Activated naive CD8-positive, alpha-beta T cell treated with anti-CD3 and anti-CD28 coated beads, Interleukin-2, amount 50 U/mL, for 24 hours (primary cell): ENCODE measurements at regions not wholly inside any gene's neighbourhood (a gene's known extent, or its start where the extent isn't known, plus 50 kb on each side); places are given as distances from the start of the nearest gene placed in this dataset.
A peak's percentile ranks its signal among the peaks of the same experiment; 100 is the strongest.
"Not testable (repeated sequence)": the region's sequence is repeated elsewhere in the genome, so short reads cannot be mapped to it uniquely, and the experiment has no call there.

Experiments
- ATAC-seq: fragments of 150-1000 bp; cut with Tn5 transposase; one replicate; pipeline ENCODE4 v1.10.0; 2021
- DNase-seq: peaks from one replicate; pipeline ENCODE4 v3.0.0; 2021
- H3K27ac Mint-ChIP-seq: one replicate; pipeline ENCODE4 v1.8.0; 2021; ENCODE audit warnings: mild to moderate bottlenecking, mixed read lengths
- H3K27me3 Mint-ChIP-seq: one replicate; pipeline ENCODE4 v1.8.0; 2021; ENCODE audit warnings: mixed read lengths
- H3K36me3 Mint-ChIP-seq: one replicate; pipeline ENCODE4 v1.8.0; 2021; ENCODE audit warnings: low read depth, mixed read lengths
- H3K4me1 Mint-ChIP-seq: one replicate; pipeline ENCODE4 v1.8.0; 2021; ENCODE audit warnings: mixed read lengths
- H3K4me3 Mint-ChIP-seq: one replicate; pipeline ENCODE4 v1.8.0; 2021; ENCODE audit warnings: mild to moderate bottlenecking, moderate library complexity, mixed read lengths
- H3K9me3 Mint-ChIP-seq: one replicate; pipeline ENCODE4 v1.8.0; 2021; ENCODE audit warnings: mixed read lengths

DNA sequence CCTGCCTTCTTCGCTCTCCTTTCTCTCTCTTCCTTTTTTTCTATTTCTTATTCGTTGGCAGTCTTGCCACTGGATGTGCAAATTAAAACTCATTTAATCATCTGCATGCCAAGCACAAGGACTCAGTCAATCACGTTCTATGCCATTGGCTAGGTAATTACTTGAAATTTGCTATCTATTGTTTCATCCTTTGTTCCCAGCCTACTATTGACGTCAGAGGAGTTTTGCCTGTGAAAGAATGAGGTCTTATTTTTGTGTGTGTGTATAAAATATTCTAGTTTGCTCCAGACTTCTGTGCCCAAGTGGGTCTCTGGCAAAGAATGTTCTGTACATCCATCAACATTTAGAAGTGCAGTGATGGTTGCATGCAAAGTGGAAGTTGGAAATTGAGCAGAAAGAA is 132.3 kb upstream of the DOK5 start:
- Mint-ChIP-seq H3K36me3 (peaks cover 1% of the 10 kb centered on the region), H3K27ac (no peak overlapping the region), H3K4me1 (peaks cover 7% of the 10 kb centered on the region), H3K4me3 (no peak overlapping the region), H3K9me3 (no peaks in the 10 kb centered on the region), H3K27me3 (peaks cover 2% of the 10 kb centered on the region)
- DNase-seq (no peak), ATAC-seq (no peak)

DNA sequence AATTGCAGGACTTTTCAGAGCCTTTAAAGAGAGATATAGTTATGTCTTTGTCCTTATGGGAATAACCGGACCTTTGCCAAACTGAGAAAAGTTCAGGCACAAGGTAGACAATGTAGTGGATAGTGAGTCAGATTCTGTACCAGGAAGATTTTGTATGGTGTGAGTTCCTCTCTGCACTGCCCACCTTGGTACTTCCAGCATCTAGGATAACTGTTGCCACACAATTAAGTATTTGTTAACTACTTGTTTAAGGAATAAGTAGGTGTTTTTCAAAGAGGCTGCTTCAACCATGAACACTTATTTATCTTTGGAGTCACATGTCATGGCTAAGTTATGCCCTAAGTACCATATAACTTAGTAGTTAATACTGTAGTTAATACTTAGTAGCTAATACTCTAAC is 131.8 kb upstream of the DOK5 start:
- peaks cover 3% of the 10 kb centered on the region for H3K27me3 Mint-ChIP-seq
- H3K9me3 Mint-ChIP-seq = peaks cover 1% of the 10 kb centered on the region
- H3K4me3 Mint-ChIP-seq = no peak overlapping the region
- ATAC-seq = no peak
- peaks cover 7% of the 10 kb centered on the region for H3K4me1 Mint-ChIP-seq
- DNase-seq = no peak
- H3K36me3 Mint-ChIP-seq = peaks cover 1% of the 10 kb centered on the region
- no peak overlapping the region for H3K27ac Mint-ChIP-seq

DNA sequence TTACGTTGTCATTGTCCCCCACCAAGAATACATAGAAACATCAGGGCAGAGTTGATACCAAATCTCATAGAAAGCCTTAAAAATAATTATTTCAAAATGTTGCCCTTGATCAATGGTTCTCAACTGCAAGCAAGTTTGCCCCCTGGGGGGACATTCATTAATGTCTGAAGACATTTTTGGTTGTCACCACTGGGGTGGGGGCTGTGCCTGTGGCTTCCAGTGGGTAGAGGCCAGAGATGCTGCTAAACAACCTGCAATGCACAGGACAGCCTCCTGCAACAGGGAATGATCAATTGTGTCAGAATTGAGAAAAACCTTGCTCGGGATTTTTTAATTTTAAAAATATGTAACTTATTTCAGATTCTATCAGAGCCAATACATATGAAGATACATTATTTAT is 130.6 kb upstream of the DOK5 start:
- H3K4me1 Mint-ChIP-seq = peaks cover 7% of the 10 kb centered on the region
- ATAC-seq (no peak), DNase-seq (no peak)
- no peak overlapping the region for H3K4me3 Mint-ChIP-seq
- peaks cover 7% of the 10 kb centered on the region for H3K27me3 Mint-ChIP-seq
- peaks cover 4% of the 10 kb centered on the region for H3K9me3 Mint-ChIP-seq
- no peaks in the 10 kb centered on the region for H3K36me3 Mint-ChIP-seq
- no peak overlapping the region for H3K27ac Mint-ChIP-seq

DNA sequence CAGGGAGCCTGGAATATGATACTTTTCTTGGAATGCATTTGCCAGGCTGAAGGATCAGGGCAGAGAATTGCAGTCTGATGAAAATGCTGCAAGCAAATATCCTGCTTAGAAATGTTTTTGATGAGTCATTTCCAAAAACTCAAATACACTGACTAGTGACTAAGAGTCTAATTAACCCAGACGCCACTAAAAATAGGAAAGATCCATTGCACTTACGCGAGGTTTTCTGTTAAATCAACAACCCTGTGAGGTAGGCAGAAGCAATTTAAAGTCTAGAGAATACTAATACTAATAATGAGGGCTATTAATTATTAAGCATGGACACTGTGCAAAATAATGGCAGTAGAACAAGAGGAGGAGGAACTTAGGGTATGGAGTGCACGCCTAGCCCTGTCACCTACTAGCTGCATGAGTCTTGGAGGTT is 130.1 kb upstream of the DOK5 start:
- H3K36me3 Mint-ChIP-seq = no peaks in the 10 kb centered on the region
- no peak for DNase-seq
- peaks cover 9% of the 10 kb centered on the region for H3K4me1 Mint-ChIP-seq
- H3K27me3 Mint-ChIP-seq = peaks cover 7% of the 10 kb centered on the region
- H3K4me3 Mint-ChIP-seq = no peak overlapping the region
- ATAC-seq = no peak
- no peak overlapping the region for H3K27ac Mint-ChIP-seq
- peaks cover 4% of the 10 kb centered on the region for H3K9me3 Mint-ChIP-seq

DNA sequence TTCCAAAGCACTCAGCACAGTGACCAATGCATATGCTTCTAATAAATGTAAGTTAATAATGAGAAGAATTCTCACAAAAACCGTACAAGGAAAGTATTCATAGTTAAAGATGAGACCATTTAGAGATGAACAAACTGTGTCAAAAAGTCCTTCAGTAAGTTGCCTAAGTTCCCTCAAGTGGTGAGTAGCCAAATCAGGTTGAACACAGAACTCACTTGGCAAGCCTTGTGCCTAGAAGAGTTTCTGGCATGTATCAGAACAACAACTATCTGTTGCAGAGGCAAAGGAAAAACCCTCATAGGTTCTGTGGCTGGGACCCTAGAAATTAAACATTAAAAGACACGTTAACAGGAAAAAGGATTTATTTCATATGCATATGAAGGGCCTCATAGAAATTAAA is 129.6 kb upstream of the DOK5 start:
- DNase-seq (no peak), ATAC-seq (no peak)
- H3K4me3 Mint-ChIP-seq = no peak overlapping the region
- peaks cover 8% of the 10 kb centered on the region for H3K9me3 Mint-ChIP-seq
- H3K27ac Mint-ChIP-seq = no peak overlapping the region
- no peaks in the 10 kb centered on the region for H3K36me3 Mint-ChIP-seq
- H3K27me3 Mint-ChIP-seq = peaks cover 11% of the 10 kb centered on the region
- peaks cover 13% of the 10 kb centered on the region for H3K4me1 Mint-ChIP-seq

DNA sequence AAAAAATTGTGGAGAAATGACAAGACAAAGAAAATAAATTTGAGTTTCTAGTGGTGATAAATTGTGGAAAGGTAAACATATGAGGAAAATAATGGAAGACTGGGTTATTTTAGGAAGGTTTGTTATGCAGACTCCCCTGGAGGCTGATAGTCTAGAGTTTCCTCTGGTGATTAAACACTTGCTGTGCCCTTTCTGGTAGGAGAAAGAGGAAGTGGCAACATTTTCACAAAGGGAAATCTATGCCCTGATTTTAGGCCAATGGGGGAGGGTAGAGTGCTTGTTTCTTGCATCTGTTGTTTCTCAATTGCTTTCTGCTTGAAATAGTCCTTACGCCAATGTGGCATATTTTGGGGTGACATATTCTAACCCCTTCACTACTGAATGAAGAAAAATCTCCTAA is 129.1 kb upstream of the DOK5 start:
- Mint-ChIP-seq H3K4me3 (no peak overlapping the region), H3K9me3 (peaks cover 8% of the 10 kb centered on the region), H3K27me3 (peaks cover 11% of the 10 kb centered on the region), H3K27ac (no peak overlapping the region), H3K36me3 (no peaks in the 10 kb centered on the region), H3K4me1 (peaks cover 15% of the 10 kb centered on the region)
- ATAC-seq (no peak), DNase-seq (no peak)

DNA sequence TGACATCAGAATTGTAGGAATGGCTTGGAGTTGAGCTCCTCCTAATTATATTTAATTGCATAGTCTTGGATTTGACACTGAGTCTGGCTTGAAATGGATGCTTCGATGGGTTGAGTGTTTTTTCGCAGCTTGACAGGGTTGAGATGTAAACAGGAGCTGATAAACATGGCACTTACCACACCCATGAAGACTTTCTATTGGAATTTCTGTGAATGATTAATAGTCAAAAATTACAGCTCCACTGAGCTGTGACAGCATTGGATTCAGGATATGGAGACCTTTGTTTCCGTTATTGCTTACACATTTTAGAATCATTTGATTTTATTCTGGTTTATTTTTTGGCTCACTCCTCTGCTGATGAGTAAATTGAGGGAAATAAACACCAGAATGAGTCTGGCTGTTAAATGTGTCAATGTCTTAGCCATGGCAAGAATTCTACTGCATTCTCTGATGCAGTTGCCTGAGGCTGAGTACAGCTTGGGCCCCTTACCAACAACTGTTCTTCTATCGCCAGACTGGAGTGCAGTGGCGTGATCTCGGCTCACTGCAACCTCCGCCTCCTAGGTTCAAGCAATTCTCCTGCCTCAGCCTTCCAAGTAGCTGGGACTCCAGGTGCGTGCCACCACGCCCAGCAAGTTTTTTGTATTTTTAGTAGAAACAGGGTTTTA is 128.1 kb upstream of the DOK5 start:
- H3K36me3 Mint-ChIP-seq = no peaks in the 10 kb centered on the region

DNA sequence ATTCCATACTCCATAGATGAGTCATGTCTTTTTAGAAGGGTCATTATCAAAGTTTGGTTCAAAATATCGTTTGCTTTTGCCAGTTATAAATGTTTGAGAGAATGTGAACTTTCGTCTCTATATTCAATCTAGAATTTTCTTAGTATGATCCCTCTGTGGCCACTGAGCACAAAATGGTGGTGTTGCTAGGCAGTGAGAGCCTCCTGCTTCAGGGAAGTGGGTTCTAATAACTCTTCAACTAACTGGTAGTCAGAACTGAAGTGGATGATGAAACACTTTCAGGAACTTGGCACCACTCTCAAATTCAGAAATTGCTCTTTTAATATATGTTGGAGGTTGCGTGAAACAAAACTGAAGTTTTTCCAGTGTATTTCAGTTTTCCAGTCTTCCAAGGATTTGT is 125.0 kb upstream of the DOK5 start:
- DNase-seq (no peak), ATAC-seq (no peak)
- Mint-ChIP-seq H3K36me3 (no peaks in the 10 kb centered on the region), H3K4me1 (peaks cover 36% of the 10 kb centered on the region), H3K9me3 (peaks cover 8% of the 10 kb centered on the region), H3K27ac (peak overlapping the region; percentile 76), H3K27me3 (peaks cover 17% of the 10 kb centered on the region), H3K4me3 (no peak overlapping the region)

More for the DNA sequence above, 128.1 kb upstream of the DOK5 start:
- H3K4me3 Mint-ChIP-seq = no peak overlapping the region
- ATAC-seq (no peak), DNase-seq (no peak)
- no peak overlapping the region for H3K27ac Mint-ChIP-seq
- H3K4me1 Mint-ChIP-seq = peaks cover 24% of the 10 kb centered on the region
- peaks cover 8% of the 10 kb centered on the region for H3K9me3 Mint-ChIP-seq
- H3K27me3 Mint-ChIP-seq = peaks cover 11% of the 10 kb centered on the region

DNA sequence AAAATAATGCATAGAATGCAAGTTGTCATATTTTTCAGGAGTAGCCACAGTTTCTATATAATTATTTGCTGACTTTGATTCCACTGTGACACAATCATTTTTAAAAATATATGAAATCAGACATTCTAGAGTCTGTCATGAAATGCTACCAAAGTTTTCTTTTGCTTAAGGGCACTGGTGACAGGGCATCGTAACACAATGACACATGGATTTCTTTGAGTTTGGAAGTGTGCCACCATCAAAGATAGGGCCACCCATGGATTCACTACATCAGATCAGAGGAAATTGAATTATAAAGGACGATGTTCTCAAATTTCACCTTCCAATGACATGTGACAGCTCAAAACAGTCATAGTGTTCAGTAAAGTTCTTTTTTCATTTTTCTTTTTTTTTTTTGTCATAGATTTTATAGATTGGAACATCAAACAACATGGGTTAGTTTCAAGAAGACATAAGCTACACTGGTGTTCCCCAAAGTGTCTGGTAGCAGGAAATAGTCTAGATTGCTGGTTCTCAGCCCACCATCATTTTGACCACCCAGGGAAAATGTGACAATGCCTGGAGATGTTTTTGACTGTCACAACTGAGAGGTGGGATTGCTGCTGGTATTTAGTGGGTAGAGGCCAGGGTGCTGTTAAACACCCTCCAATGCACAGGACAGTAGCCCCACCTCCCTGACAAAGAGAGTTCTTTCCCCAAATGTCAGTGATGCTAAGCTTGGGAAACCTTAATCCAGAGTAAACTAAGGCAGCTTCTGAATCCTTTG is 123.8 kb upstream of the DOK5 start:
- no peaks in the 10 kb centered on the region for H3K36me3 Mint-ChIP-seq
- H3K4me1 Mint-ChIP-seq = peaks cover 31% of the 10 kb centered on the region

DNA sequence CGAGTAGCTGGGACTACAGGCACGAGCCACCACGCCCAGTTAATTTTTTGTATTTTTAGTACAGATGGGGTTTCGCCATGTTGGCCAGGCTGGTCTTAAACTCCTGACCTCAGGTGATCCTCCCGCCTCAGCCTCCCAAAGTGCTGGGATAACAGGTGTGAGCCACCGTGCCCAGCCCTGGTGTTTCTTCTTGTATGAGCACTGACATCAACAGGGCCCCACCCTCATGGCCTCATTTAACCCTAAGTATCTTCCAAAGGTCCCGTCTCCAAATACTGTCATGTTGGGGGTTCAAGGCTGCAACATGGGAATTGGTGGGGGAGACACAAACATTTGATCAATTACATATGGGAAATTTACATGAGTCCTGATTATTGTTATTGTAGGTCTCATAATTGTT is 122.9 kb upstream of the DOK5 start:
- not testable (repeated sequence) for H3K4me3 Mint-ChIP-seq, H3K9me3 Mint-ChIP-seq, H3K36me3 Mint-ChIP-seq, DNase-seq, ATAC-seq
- Mint-ChIP-seq H3K27me3 (peaks cover 17% of the 10 kb centered on the region), H3K4me1 (peaks cover 29% of the 10 kb centered on the region), H3K27ac (peak overlapping the region; percentile 49)

More for the DNA sequence above, 123.8 kb upstream of the DOK5 start:
- Mint-ChIP-seq H3K27ac (peak overlapping the region; percentile 65), H3K27me3 (peaks cover 17% of the 10 kb centered on the region), H3K4me3 (no peak overlapping the region), H3K9me3 (peaks cover 8% of the 10 kb centered on the region)
- DNase-seq = peak; percentile 7
- ATAC-seq = peak; percentile 75

DNA sequence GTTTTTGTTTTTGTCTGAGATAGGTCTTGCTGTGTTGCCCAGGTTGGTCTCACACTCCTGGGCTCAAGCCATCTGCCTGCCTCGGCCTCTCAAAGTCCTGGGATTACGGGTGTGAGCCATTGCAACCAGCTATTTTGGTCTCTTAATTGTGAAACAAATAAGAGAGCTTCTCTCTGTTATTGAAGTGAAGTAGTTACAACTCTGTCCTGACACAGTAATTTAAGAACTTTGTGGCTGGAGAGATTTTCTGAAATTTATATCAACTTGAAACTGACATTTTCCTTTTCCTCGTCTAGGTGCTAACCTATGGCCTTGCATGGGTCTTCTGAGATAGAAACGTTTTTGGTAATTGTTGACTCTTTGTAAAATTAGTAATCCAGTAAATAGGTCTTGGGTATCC is 122.1 kb upstream of the DOK5 start:
- H3K9me3 Mint-ChIP-seq = peaks cover 8% of the 10 kb centered on the region
- DNase-seq (no peak), ATAC-seq (no peak)
- H3K4me1 Mint-ChIP-seq = peaks cover 29% of the 10 kb centered on the region
- no peak overlapping the region for H3K27ac Mint-ChIP-seq
- peaks cover 17% of the 10 kb centered on the region for H3K27me3 Mint-ChIP-seq
- no peaks in the 10 kb centered on the region for H3K36me3 Mint-ChIP-seq
- H3K4me3 Mint-ChIP-seq = no peak overlapping the region

DNA sequence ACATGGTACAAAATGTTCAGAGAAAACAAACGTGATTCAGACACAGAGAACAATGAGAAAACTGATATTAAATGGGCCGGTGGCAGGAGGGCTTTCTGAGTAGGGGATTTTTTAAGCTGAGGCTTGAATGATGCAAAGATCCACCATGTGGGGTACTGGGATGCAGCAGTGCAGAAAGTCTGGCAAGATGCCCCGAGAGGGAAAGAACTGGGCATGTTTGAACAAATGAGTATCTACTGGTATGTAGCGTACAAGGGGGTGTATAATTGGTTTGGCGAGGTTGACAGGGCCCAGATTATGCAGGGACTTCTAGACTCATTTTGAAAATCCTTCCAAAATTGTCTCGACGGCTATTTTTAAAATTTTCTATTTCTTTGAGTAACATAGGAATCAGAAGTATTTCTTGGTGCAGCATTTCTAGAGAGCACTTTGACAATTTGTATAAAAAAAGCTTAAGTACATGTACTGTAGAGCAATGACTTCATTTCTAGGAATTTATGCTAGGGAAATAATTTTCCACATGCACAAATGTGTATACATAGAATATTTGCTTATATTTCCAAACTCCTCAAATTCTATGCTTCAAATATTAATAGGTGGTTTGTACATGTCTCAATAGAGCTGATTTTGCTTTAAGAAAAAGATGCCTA is 119.6 kb upstream of the DOK5 start:
- Mint-ChIP-seq H3K36me3 (no peaks in the 10 kb centered on the region), H3K4me3 (no peak overlapping the region), H3K9me3 (peaks cover 4% of the 10 kb centered on the region), H3K4me1 (peaks cover 23% of the 10 kb centered on the region), H3K27me3 (peaks cover 10% of the 10 kb centered on the region), H3K27ac (no peak overlapping the region)
- no peak for DNase-seq
- no peak for ATAC-seq

DNA sequence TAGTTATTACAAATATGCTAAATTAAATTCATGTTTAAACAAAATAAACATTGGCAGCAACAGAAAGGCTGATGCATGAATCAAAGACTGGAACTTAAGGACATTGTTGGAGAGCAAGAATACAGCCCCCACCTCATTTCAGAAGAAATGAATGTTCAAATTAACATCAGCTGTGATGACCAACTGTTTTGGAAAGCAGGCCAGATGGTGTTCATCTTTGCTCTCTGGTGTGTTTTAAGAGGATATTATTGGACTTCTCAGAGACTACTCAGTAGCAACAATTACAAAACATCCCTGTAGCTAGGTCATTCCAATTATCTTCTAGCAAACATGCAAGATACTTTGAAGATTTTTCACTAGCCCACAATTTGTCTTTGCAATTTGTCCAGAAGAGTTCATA is 118.6 kb upstream of the DOK5 start:
- no peak overlapping the region for H3K27ac Mint-ChIP-seq
- no peaks in the 10 kb centered on the region for H3K36me3 Mint-ChIP-seq
- no peak for DNase-seq
- peaks cover 4% of the 10 kb centered on the region for H3K9me3 Mint-ChIP-seq
- no peak overlapping the region for H3K4me3 Mint-ChIP-seq
- peaks cover 16% of the 10 kb centered on the region for H3K4me1 Mint-ChIP-seq
- peaks cover 10% of the 10 kb centered on the region for H3K27me3 Mint-ChIP-seq
- ATAC-seq = no peak

DNA sequence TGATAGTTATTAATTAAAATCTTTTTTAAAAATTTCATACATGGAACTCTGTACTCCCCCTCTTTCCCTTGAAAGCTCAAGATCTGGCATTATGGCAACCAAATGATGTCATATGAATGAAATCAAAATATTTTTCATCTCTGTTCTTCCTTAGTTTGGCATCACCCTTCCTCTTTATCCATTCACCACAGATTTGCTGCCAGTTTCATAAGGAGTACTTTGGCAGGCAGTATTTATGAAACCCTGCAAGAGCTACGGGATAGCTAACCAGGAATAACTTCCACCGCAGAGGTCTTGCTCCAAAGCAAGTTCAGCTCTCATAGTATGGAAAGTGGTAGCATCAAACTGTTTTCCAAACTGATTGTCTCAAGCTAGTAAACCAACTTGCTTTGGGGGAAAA is 113.9 kb upstream of the DOK5 start:
- Mint-ChIP-seq H3K4me1 (peaks cover 4% of the 10 kb centered on the region), H3K9me3 (peaks cover 4% of the 10 kb centered on the region), H3K27me3 (peaks cover 10% of the 10 kb centered on the region)

DNA sequence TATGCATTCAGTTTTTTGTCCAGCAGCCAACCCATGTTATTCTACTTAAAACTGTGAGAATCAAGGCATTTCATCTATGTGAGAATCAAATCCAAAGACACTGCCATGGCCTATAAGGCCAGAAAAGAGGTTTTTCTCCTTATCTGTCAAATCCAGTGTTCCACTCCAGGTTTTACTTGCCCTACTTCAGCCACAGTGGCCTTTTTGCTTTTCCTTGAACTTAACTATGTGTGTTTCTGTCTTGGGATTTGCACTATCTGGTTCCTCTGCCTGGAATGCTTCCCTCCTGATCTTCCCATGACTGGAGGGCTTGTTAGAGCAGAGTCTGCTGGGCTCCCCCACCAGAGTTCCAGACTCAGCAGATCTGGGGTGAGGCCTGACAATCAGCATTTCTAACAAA is 113.1 kb upstream of the DOK5 start:
- H3K4me3 Mint-ChIP-seq = no peak overlapping the region
- ATAC-seq (no peak), DNase-seq (no peak)
- H3K9me3 Mint-ChIP-seq = peaks cover 4% of the 10 kb centered on the region
- peaks cover 10% of the 10 kb centered on the region for H3K27me3 Mint-ChIP-seq
- H3K4me1 Mint-ChIP-seq = peaks cover 4% of the 10 kb centered on the region
- H3K36me3 Mint-ChIP-seq = no peaks in the 10 kb centered on the region
- H3K27ac Mint-ChIP-seq = no peak overlapping the region

More for the DNA sequence above, 113.9 kb upstream of the DOK5 start:
- H3K36me3 Mint-ChIP-seq = no peaks in the 10 kb centered on the region
- DNase-seq (no peak), ATAC-seq (no peak)
- H3K4me3 Mint-ChIP-seq = no peak overlapping the region
- no peak overlapping the region for H3K27ac Mint-ChIP-seq
